ENCODE measurements at regions not wholly inside any gene's neighbourhood (a gene's known extent, or its start where the extent isn't known, plus 50 kb on each side); places are given as distances from the start of the nearest gene placed in this dataset.

DNA sequence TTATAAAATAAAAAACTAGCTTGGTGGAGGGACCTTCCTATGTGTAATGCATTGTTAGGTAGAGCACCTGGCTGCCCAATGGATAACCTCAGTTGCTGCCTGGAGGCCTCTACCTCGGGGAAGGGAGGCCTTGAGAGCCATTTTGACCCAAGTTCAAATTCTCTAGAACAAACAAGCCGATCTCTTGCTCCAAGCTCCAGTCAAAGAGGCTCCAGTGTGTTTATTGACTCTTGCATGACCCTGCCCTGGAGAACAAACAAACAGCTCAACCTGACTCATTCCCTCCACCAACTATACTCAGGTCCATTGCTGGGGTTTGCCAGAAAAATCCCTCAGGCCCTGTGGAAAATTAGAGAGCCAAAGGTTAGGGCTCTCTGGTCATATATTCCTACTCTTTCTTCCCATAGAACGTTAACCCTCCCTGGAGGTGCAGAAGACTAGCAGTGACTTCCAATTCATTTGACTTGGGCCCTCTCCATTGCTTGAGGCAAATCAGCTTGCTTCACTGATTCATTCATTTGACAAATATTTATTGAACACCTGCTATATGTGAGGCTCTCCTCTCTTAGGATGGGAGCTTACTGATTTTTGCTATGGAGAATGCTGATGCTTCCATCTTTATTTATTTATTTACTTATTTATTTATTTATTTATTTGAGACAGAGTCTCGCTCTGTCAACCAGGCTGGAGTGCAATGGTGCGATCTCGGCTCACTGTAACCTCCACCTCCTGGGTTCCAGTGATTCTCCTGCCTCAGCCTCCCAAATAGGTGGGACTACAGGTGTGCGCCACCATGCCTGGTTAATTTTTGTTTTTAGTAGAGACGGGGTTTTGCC, 73.7 kb upstream of the CISTR start:
- CTCF ChIA-PET: interaction anchor here (0.9 to 1.5 kb wide), 3 partner anchors 10 to 33 kb away, joined by 3 to 4 read pairs (median 3); no protein-coding TSS in a partner anchor
- no peak for TF ChIP-seq CTCF (IDR thresholded peaks at IDR 0.05; ENCODE audit: insufficient read depth, low read depth, low read length)
- H3K36me3 ChIP-seq (ENCODE audit: control insufficient read depth, insufficient read depth, low read length): no peaks in the 10 kb centered on the region
- POLR2A ChIA-PET: no interaction called here
- no peak for DNase-seq (ENCODE audit: low read depth)
- H3K4me3 ChIP-seq (ENCODE audit: low read depth, low read length): no peak overlapping the region
- H3K27me3 ChIP-seq (ENCODE audit: control insufficient read depth, insufficient read depth, low read length): peaks cover 5% of the 10 kb centered on the region; the same call in 1 of the 2 replicates

DNA sequence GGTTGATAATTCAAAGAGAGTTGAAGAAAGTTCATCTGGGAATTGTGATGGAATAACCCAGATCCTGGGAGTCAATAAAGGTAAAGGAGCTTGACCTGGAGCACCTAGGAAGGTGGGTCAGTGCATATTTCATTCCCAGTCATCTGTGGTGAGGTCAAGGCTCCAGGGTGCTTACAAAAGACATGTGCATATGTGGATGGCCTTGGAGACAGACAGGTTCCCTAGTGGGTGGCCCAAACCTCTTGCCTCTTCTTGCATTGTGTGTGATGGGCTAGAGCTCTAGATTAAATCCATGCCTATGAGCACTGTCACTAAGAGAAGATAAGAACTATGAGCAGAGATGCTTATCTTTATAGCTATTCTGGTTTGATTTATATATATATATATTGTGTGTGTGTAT, 75.5 kb upstream of the CISTR start:
- ChIA-PET CTCF (no interaction called here), POLR2A (no interaction called here)
- no peaks in the 10 kb centered on the region for H3K36me3 ChIP-seq (ENCODE audit: control insufficient read depth, insufficient read depth, low read length)
- H3K27me3 ChIP-seq (ENCODE audit: control insufficient read depth, insufficient read depth, low read length): peaks cover 6% of the 10 kb centered on the region; the same call in 1 of the 2 replicates
- TF ChIP-seq CTCF (IDR thresholded peaks at IDR 0.05; ENCODE audit: insufficient read depth, low read depth, low read length): no peak
- no peak for DNase-seq (ENCODE audit: low read depth)
- no peak overlapping the region for H3K4me3 ChIP-seq (ENCODE audit: low read depth, low read length)

- Histone ChIP-seq H3K36me3 (ENCODE audit: control insufficient read depth, insufficient read depth, low read length) (no peaks in the 10 kb centered on the region), H3K4me3 (ENCODE audit: low read depth, low read length) (no peak overlapping the region), H3K27me3 (ENCODE audit: control insufficient read depth, insufficient read depth, low read length) (peaks cover 8% of the 10 kb centered on the region)
- POLR2A ChIA-PET: no interaction called here
- no peak for TF ChIP-seq CTCF (IDR thresholded peaks at IDR 0.05; ENCODE audit: insufficient read depth, low read depth, low read length)
- DNase-seq (ENCODE audit: low read depth): no peak
- CTCF ChIA-PET: no interaction called here
These were observed 76.8 kb upstream of the CISTR start for GRCh38 chr12:53828598-53828997.

- ChIA-PET POLR2A (no interaction called here), CTCF (interaction anchor here (0.6 to 1.4 kb wide), 6 partner anchors 9 to 156 kb away, joined by 3 to 4 read pairs (median 3); partner anchors contain the start of genes CALCOCO1 and HOXC10)
- H3K36me3 ChIP-seq (ENCODE audit: control insufficient read depth, insufficient read depth, low read length): no peaks in the 10 kb centered on the region
- peaks cover 9% of the 10 kb centered on the region for H3K27me3 ChIP-seq (ENCODE audit: control insufficient read depth, insufficient read depth, low read length)
- H3K4me3 ChIP-seq (ENCODE audit: low read depth, low read length): no peak overlapping the region
- no peak for DNase-seq (ENCODE audit: low read depth)
- no peak for TF ChIP-seq CTCF (IDR thresholded peaks at IDR 0.05; ENCODE audit: insufficient read depth, low read depth, low read length)
These were observed 77.5 kb upstream of the CISTR start for GRCh38 chr12:53829130-53829819.

- Histone ChIP-seq H3K36me3 (ENCODE audit: control insufficient read depth, insufficient read depth, low read length) (no peaks in the 10 kb centered on the region), H3K4me3 (ENCODE audit: low read depth, low read length) (no peak overlapping the region), H3K27me3 (ENCODE audit: control insufficient read depth, insufficient read depth, low read length) (peaks cover 9% of the 10 kb centered on the region)
- CTCF ChIA-PET: interaction anchor here (1.3 to 1.4 kb wide), 3 partner anchors 9 to 16 kb away, joined by 3 to 4 read pairs (median 3); no protein-coding TSS in a partner anchor
- no peak for DNase-seq (ENCODE audit: low read depth)
- POLR2A ChIA-PET: interaction anchor here (0.7 kb wide), 1 partner anchor 60 kb away, joined by 5 read pairs; no protein-coding TSS in a partner anchor
- TF ChIP-seq CTCF (IDR thresholded peaks at IDR 0.05; ENCODE audit: insufficient read depth, low read depth, low read length): no peak
These were observed 78.9 kb upstream of the CISTR start for GRCh38 chr12:53830631-53831030.
